Fibroblast of the aortic adventitia (primary cell): ENCODE measurements at regions not wholly inside any gene's neighbourhood (a gene's known extent, or its start where the extent isn't known, plus 50 kb on each side); places are given as distances from the start of the nearest gene placed in this dataset.

ENCODE experiments used
- DNase-seq: peaks from one replicate; pipeline ENCODE4 v3.0.0-alpha.2; 2010; ENCODE audit warnings: low read depth
- H3K4me3 ChIP-seq: 2 replicates; pipeline ENCODE4 v1.5.1; 2011; ENCODE audit warnings: low read depth, mild to moderate bottlenecking, control low read depth, low read length, moderate library complexity
- CTCF ChIP-seq: IDR thresholded peaks from 2 replicates; pipeline ENCODE4 v1.5.1; 2011; ENCODE audit warnings: mild to moderate bottlenecking, low read length, control low read depth, inconsistent platforms; ENCODE audit not compliant: insufficient read depth

- TF ChIP-seq CTCF, result no peak
- DNase-seq, result no peak
- H3K4me3 ChIP-seq, result no peak overlapping the region
Observed at GRCh38 chr15:35850284-35850683, 304.3 kb upstream of the DPH6 start.

GRCh38 chr15:35851491-35851890 lies 305.5 kb upstream of the DPH6 start:
- no peak for TF ChIP-seq CTCF
- DNase-seq, result no peak
- no peak overlapping the region for H3K4me3 ChIP-seq

- TF ChIP-seq CTCF, result no peak
- no peak for DNase-seq
- H3K4me3 ChIP-seq, result no peak overlapping the region
Observed at GRCh38 chr15:35852818-35853624, 307.1 kb upstream of the DPH6 start.

- TF ChIP-seq CTCF, result no peak
- DNase-seq, result no peak
- no peak overlapping the region for H3K4me3 ChIP-seq
Observed at GRCh38 chr15:35854316-35854715, 308.4 kb upstream of the DPH6 start.

GRCh38 chr15:35857567-35858226 lies 311.7 kb upstream of the DPH6 start:
- H3K4me3 ChIP-seq, result no peak overlapping the region
- no peak for TF ChIP-seq CTCF
- DNase-seq, result no peak

GRCh38 chr15:35858707-35859106 lies 312.7 kb upstream of the DPH6 start:
- H3K4me3 ChIP-seq, result no peak overlapping the region
- TF ChIP-seq CTCF, result no peak
- DNase-seq, result peak; percentile 10
